ENCODE measurements at regions not wholly inside any gene's neighbourhood (a gene's known extent, or its start where the extent isn't known, plus 50 kb on each side); places are given as distances from the start of the nearest gene placed in this dataset.
"Not testable (repeated sequence)": the region's sequence is repeated elsewhere in the genome, so short reads cannot be mapped to it uniquely, and the experiment has no call there.

DNA sequence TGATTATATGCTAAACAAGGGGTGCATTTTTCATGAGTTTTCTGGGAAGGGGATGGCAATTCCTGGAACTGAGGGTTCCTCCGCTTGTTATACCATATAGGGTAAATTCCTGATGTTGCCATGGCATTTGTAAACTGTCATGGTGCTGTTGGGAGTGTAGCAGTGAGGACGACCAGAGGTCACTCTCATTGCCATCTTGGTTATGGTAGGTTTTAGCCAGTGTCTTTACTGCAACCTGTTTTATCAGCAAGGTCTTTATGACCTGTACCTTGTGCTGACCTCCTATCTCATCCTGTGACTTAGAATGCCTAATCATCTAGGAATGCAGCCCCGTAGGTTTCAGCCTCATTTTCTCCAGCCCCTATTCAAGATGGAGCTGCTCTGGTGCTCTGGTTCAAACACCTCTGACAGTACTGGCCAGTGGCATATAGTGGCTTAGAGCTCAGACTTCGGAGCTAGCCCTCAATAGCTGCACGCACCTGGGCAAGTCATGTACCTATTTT lies 154.2 kb upstream of the DPH6 start:
- TF ChIP-seq, protein P1, sequence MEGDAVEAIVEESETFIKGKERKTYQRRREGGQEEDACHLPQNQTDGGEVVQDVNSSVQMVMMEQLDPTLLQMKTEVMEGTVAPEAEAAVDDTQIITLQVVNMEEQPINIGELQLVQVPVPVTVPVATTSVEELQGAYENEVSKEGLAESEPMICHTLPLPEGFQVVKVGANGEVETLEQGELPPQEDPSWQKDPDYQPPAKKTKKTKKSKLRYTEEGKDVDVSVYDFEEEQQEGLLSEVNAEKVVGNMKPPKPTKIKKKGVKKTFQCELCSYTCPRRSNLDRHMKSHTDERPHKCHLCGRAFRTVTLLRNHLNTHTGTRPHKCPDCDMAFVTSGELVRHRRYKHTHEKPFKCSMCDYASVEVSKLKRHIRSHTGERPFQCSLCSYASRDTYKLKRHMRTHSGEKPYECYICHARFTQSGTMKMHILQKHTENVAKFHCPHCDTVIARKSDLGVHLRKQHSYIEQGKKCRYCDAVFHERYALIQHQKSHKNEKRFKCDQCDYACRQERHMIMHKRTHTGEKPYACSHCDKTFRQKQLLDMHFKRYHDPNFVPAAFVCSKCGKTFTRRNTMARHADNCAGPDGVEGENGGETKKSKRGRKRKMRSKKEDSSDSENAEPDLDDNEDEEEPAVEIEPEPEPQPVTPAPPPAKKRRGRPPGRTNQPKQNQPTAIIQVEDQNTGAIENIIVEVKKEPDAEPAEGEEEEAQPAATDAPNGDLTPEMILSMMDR (IDR thresholded peaks at IDR 0.05): not testable (repeated sequence)
- TF ChIP-seq POLR2A (IDR thresholded peaks at IDR 0.05; ENCODE audit: low read depth): not testable (repeated sequence)

All from esophagus muscularis mucosa (tissue), 3 donors.